ENCODE measurements at regions not wholly inside any gene's neighbourhood (a gene's known extent, or its start where the extent isn't known, plus 50 kb on each side); places are given as distances from the start of the nearest gene placed in this dataset.

DNA sequence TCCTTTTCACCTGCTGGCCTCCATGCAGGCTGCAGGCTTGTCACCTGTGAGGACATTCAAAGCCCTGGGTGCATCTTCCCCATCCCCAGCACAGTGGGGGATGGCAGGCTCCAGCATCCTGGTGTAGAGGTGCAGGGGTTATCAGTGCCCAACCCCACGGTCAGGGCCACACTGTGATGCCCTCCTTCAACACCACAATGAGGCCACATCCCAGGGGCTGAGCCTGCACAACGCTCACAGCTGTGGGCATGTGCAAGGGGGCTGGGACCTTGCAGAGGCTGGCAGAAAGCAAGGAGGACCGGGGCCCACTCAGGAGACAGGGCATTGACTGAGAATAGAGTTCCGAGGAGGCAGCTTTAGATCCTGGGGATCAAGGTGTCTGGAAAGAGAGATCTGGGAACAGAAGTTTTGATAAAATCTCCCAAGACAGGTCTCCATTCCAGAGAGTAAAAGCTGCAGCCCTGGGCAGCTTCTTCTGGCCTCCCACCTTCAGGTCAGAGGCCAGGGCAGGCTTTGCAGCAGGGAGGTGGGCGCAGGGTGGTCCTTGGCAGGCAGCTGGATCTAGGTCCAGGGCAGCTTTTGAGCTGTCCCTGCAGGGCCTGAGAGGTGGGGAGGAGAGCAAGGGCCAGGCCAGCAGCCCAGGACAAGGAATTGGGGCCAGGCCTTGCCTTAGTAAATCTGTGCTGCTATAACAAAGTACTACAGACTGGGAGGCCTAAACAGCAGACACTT is 250.8 kb upstream of the B3GAT1 start:
- TF ChIP-seq POLR2A (IDR thresholded peaks at IDR 0.05), result no peak
- TF ChIP-seq, protein P1, sequence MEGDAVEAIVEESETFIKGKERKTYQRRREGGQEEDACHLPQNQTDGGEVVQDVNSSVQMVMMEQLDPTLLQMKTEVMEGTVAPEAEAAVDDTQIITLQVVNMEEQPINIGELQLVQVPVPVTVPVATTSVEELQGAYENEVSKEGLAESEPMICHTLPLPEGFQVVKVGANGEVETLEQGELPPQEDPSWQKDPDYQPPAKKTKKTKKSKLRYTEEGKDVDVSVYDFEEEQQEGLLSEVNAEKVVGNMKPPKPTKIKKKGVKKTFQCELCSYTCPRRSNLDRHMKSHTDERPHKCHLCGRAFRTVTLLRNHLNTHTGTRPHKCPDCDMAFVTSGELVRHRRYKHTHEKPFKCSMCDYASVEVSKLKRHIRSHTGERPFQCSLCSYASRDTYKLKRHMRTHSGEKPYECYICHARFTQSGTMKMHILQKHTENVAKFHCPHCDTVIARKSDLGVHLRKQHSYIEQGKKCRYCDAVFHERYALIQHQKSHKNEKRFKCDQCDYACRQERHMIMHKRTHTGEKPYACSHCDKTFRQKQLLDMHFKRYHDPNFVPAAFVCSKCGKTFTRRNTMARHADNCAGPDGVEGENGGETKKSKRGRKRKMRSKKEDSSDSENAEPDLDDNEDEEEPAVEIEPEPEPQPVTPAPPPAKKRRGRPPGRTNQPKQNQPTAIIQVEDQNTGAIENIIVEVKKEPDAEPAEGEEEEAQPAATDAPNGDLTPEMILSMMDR (IDR thresholded peaks at IDR 0.05), result no peak
